SJSA1 (cell line): ENCODE measurements at regions not wholly inside any gene's neighbourhood (a gene's known extent, or its start where the extent isn't known, plus 50 kb on each side); places are given as distances from the start of the nearest gene placed in this dataset.

Source experiments
- DNase-seq, 2 experiments: peaks; one replicate each; pipeline ENCODE4 v3.0.0-alpha.2; 2015 to 2020; ENCODE audit warnings: low spot score in 2 of 2, low read depth in 1 of 2
- H3K27ac ChIP-seq: fragments of 250-450 bp; sonication (Bioruptor Pico); 2 replicates; pipeline ENCODE4 v1.5.1; 2020; ENCODE audit warnings: mild to moderate bottlenecking, moderate library complexity
- H3K27me3 ChIP-seq: fragments of 250-450 bp; sonication (Bioruptor Pico); replicated peaks from 2 replicates; pipeline ENCODE4 v1.5.1; 2020; ENCODE audit warnings: mild to moderate bottlenecking, moderate library complexity
- H3K36me3 ChIP-seq: fragments of 250-450 bp; sonication (Bioruptor Pico); 2 replicates; pipeline ENCODE4 v1.5.1; 2020; ENCODE audit warnings: mild to moderate bottlenecking
- H3K4me1 ChIP-seq: fragments of 250-450 bp; sonication (Bioruptor Pico); replicated peaks from 2 replicates; pipeline ENCODE4 v1.6.1; 2021; ENCODE audit warnings: mild to moderate bottlenecking
- H3K4me3 ChIP-seq: fragments of 250-450 bp; sonication (Bioruptor Pico); 2 replicates; pipeline ENCODE4 v1.5.1; 2020; ENCODE audit warnings: mild to moderate bottlenecking
- H3K9me3 ChIP-seq: fragments of 250-450 bp; sonication (Bioruptor Pico); replicated peaks from 2 replicates; pipeline ENCODE4 v1.5.1; 2020; ENCODE audit warnings: mild to moderate bottlenecking

GRCh38 chr20:6998909-6999308 lies 231.4 kb downstream of the BMP2 start:
- Histone ChIP-seq H3K4me3 (no peak overlapping the region), H3K9me3 (0 out of 2 replicates have a peak, but pooled peaks cover 3% of the 10 kb centered on the region), H3K27me3 (no peaks in the 10 kb centered on the region), H3K36me3 (no peaks in the 10 kb centered on the region), H3K4me1 (no peaks in the 10 kb centered on the region), H3K27ac (no peak overlapping the region)
- DNase-seq: no peak

- Histone ChIP-seq H3K27me3 (no peaks in the 10 kb centered on the region), H3K36me3 (no peaks in the 10 kb centered on the region), H3K4me1 (no peaks in the 10 kb centered on the region), H3K27ac (no peak overlapping the region), H3K9me3 (0 out of 2 replicates have a peak, but pooled peaks cover 3% of the 10 kb centered on the region), H3K4me3 (no peak overlapping the region)
- DNase-seq: no peak
Measured at GRCh38 chr20:6999381-6999780, 231.9 kb downstream of the BMP2 start.

- Histone ChIP-seq H3K4me3 (no peak overlapping the region), H3K36me3 (no peaks in the 10 kb centered on the region), H3K9me3 (no peaks in the 10 kb centered on the region), H3K4me1 (no peaks in the 10 kb centered on the region), H3K27me3 (no peaks in the 10 kb centered on the region), H3K27ac (no peak overlapping the region)
- DNase-seq: no peak
Measured at GRCh38 chr20:7003598-7003997, 236.1 kb downstream of the BMP2 start.

GRCh38 chr20:7004801-7005200 lies 237.3 kb downstream of the BMP2 start:
- no peaks in the 10 kb centered on the region for H3K27me3 ChIP-seq
- no peaks in the 10 kb centered on the region for H3K9me3 ChIP-seq
- H3K4me1 ChIP-seq: no peaks in the 10 kb centered on the region
- no peak overlapping the region for H3K4me3 ChIP-seq
- H3K36me3 ChIP-seq: no peaks in the 10 kb centered on the region
- no peak overlapping the region for H3K27ac ChIP-seq
- DNase-seq: no peak

- DNase-seq: no peak
- Histone ChIP-seq H3K4me3 (no peak overlapping the region), H3K27me3 (no peaks in the 10 kb centered on the region), H3K27ac (no peak overlapping the region), H3K36me3 (no peaks in the 10 kb centered on the region), H3K4me1 (no peaks in the 10 kb centered on the region), H3K9me3 (no peaks in the 10 kb centered on the region)
Measured at GRCh38 chr20:7010527-7010926, 243.0 kb downstream of the BMP2 start.

GRCh38 chr20:7015257-7015656 lies 247.8 kb downstream of the BMP2 start:
- H3K27ac ChIP-seq: no peak overlapping the region
- no peaks in the 10 kb centered on the region for H3K27me3 ChIP-seq
- no peak for DNase-seq
- no peaks in the 10 kb centered on the region for H3K9me3 ChIP-seq
- H3K4me3 ChIP-seq: no peak overlapping the region
- no peaks in the 10 kb centered on the region for H3K4me1 ChIP-seq
- no peaks in the 10 kb centered on the region for H3K36me3 ChIP-seq

GRCh38 chr20:7022597-7022996 lies 255.1 kb downstream of the BMP2 start:
- no peak for DNase-seq
- Histone ChIP-seq H3K9me3 (no peaks in the 10 kb centered on the region), H3K4me1 (no peaks in the 10 kb centered on the region), H3K27ac (no peak overlapping the region), H3K4me3 (no peak overlapping the region), H3K36me3 (no peaks in the 10 kb centered on the region), H3K27me3 (no peaks in the 10 kb centered on the region)

- Histone ChIP-seq H3K27me3 (no peaks in the 10 kb centered on the region), H3K27ac (no peak overlapping the region), H3K4me1 (no peaks in the 10 kb centered on the region), H3K4me3 (no peak overlapping the region), H3K36me3 (no peaks in the 10 kb centered on the region), H3K9me3 (no peaks in the 10 kb centered on the region; the same call in 1 of the 2 replicates)
- DNase-seq: no peak
Measured at GRCh38 chr20:7025635-7026034, 258.1 kb downstream of the BMP2 start.

- Histone ChIP-seq H3K27ac (no peak overlapping the region), H3K9me3 (no peaks in the 10 kb centered on the region; the same call in 1 of the 2 replicates), H3K4me1 (no peaks in the 10 kb centered on the region), H3K4me3 (no peak overlapping the region), H3K36me3 (no peaks in the 10 kb centered on the region), H3K27me3 (no peaks in the 10 kb centered on the region)
- DNase-seq: no peak
Measured at GRCh38 chr20:7029019-7029418, 261.5 kb downstream of the BMP2 start.

GRCh38 chr20:7031222-7031621 lies 263.7 kb downstream of the BMP2 start:
- Histone ChIP-seq H3K4me3 (no peak overlapping the region), H3K36me3 (no peaks in the 10 kb centered on the region), H3K9me3 (no peaks in the 10 kb centered on the region; the same call in 1 of the 2 replicates), H3K4me1 (no peaks in the 10 kb centered on the region), H3K27me3 (no peaks in the 10 kb centered on the region), H3K27ac (no peak overlapping the region)
- no peak for DNase-seq

GRCh38 chr20:7038029-7038428 lies 270.5 kb downstream of the BMP2 start:
- H3K27me3 ChIP-seq: no peaks in the 10 kb centered on the region
- H3K4me1 ChIP-seq: no peaks in the 10 kb centered on the region
- no peak overlapping the region for H3K4me3 ChIP-seq
- no peak overlapping the region for H3K27ac ChIP-seq
- no peak for DNase-seq
- no peaks in the 10 kb centered on the region; the same call in 1 of the 2 replicates for H3K9me3 ChIP-seq
- no peaks in the 10 kb centered on the region for H3K36me3 ChIP-seq

GRCh38 chr20:7057611-7058010 lies 290.1 kb downstream of the BMP2 start:
- no peak overlapping the region for H3K27ac ChIP-seq
- H3K9me3 ChIP-seq: no peaks in the 10 kb centered on the region
- no peak overlapping the region for H3K4me3 ChIP-seq
- no peaks in the 10 kb centered on the region for H3K36me3 ChIP-seq
- DNase-seq: no peak
- H3K27me3 ChIP-seq: no peaks in the 10 kb centered on the region
- H3K4me1 ChIP-seq: no peaks in the 10 kb centered on the region

- Histone ChIP-seq H3K9me3 (no peaks in the 10 kb centered on the region), H3K4me1 (no peaks in the 10 kb centered on the region)
- no peak for DNase-seq
Measured at GRCh38 chr20:7078804-7079203, 311.3 kb downstream of the BMP2 start.

GRCh38 chr20:7080472-7080871 lies 313.0 kb downstream of the BMP2 start:
- no peaks in the 10 kb centered on the region for H3K4me1 ChIP-seq
- H3K36me3 ChIP-seq: no peaks in the 10 kb centered on the region
- H3K9me3 ChIP-seq: no peaks in the 10 kb centered on the region
- DNase-seq: no peak
- H3K27ac ChIP-seq: no peak overlapping the region
- H3K27me3 ChIP-seq: no peaks in the 10 kb centered on the region
- no peak overlapping the region for H3K4me3 ChIP-seq

More at GRCh38 chr20:7078804-7079203, 311.3 kb downstream of the BMP2 start:
- Histone ChIP-seq H3K27ac (no peak overlapping the region), H3K4me3 (no peak overlapping the region), H3K36me3 (no peaks in the 10 kb centered on the region), H3K27me3 (no peaks in the 10 kb centered on the region)

- no peak overlapping the region for H3K4me3 ChIP-seq
- DNase-seq: no peak
Measured at GRCh38 chr20:7085467-7085866, 318.0 kb downstream of the BMP2 start.

More at GRCh38 chr20:7085467-7085866, 318.0 kb downstream of the BMP2 start:
- Histone ChIP-seq H3K36me3 (no peaks in the 10 kb centered on the region), H3K9me3 (no peaks in the 10 kb centered on the region), H3K4me1 (no peaks in the 10 kb centered on the region), H3K27ac (no peak overlapping the region), H3K27me3 (no peaks in the 10 kb centered on the region)
